GM18858 (cell line): ENCODE measurements at regions not wholly inside any gene's neighbourhood (a gene's known extent, or its start where the extent isn't known, plus 50 kb on each side); places are given as distances from the start of the nearest gene placed in this dataset.
A peak's percentile ranks its signal among the peaks of the same experiment; 100 is the strongest.

ENCODE experiments used
- ATAC-seq: cut with Tn5 transposase; IDR thresholded peaks from one replicate; pipeline ENCODE4 v1.9.1; 2021; ENCODE audit not compliant: unreplicated experiment

- peak; percentile 40 for ATAC-seq
Observed at GRCh38 chrX:39613997-39614679, 483.6 kb downstream of the BCOR start.

GRCh38 chrX:39614680-39614998, 483.1 kb downstream of the BCOR start:
- no peak for ATAC-seq

GRCh38 chrX:39616098-39616729, 481.5 kb downstream of the BCOR start:
- peak; percentile 44 for ATAC-seq

- ATAC-seq, result no peak
Observed at GRCh38 chrX:39616731-39617130, 481.0 kb downstream of the BCOR start.

- no peak for ATAC-seq
Observed at GRCh38 chrX:39618178-39618577, 479.6 kb downstream of the BCOR start.

GRCh38 chrX:39619182-39620009, 478.4 kb downstream of the BCOR start:
- no peak for ATAC-seq

GRCh38 chrX:39624166-39624565, 473.6 kb downstream of the BCOR start:
- no peak for ATAC-seq

- no peak for ATAC-seq
Observed at GRCh38 chrX:39625810-39626209, 471.9 kb downstream of the BCOR start.

- ATAC-seq, result no peak
Observed at GRCh38 chrX:39626749-39627148, 471.0 kb downstream of the BCOR start.

GRCh38 chrX:39627257-39627656, 470.5 kb downstream of the BCOR start:
- no peak for ATAC-seq

GRCh38 chrX:39629001-39629400, 468.8 kb downstream of the BCOR start:
- no peak for ATAC-seq

- no peak for ATAC-seq
Observed at GRCh38 chrX:39630344-39630743, 467.4 kb downstream of the BCOR start.

- no peak for ATAC-seq
Observed at GRCh38 chrX:39631276-39632229, 466.2 kb downstream of the BCOR start.

GRCh38 chrX:39633293-39633692, 464.5 kb downstream of the BCOR start:
- ATAC-seq, result no peak

- no peak for ATAC-seq
Observed at GRCh38 chrX:39636481-39636880, 461.3 kb downstream of the BCOR start.

GRCh38 chrX:39638526-39638925, 459.2 kb downstream of the BCOR start:
- ATAC-seq, result no peak

- no peak for ATAC-seq
Observed at GRCh38 chrX:39639871-39640270, 457.9 kb downstream of the BCOR start.

GRCh38 chrX:39640866-39641265, 456.9 kb downstream of the BCOR start:
- ATAC-seq, result no peak

GRCh38 chrX:39642071-39642470, 455.7 kb downstream of the BCOR start:
- no peak for ATAC-seq

GRCh38 chrX:39643550-39643949, 454.2 kb downstream of the BCOR start:
- ATAC-seq, result no peak
